VCaP (cell line): ENCODE measurements at regions not wholly inside any gene's neighbourhood (a gene's known extent, or its start where the extent isn't known, plus 50 kb on each side); places are given as distances from the start of the nearest gene placed in this dataset.
A peak's percentile ranks its signal among the peaks of the same experiment; 100 is the strongest.

ENCODE experiments used
- H3K27ac ChIP-seq: fragments of 450-650 bp; 2 replicates; pipeline ENCODE4 v1.5.1; 2017
- CTCF ChIP-seq: fragments of 450-650 bp; conservative IDR thresholded peaks from 2 replicates; pipeline ENCODE4 v1.5.1; 2017; ENCODE audit warnings: mild to moderate bottlenecking, moderate library complexity

DNA sequence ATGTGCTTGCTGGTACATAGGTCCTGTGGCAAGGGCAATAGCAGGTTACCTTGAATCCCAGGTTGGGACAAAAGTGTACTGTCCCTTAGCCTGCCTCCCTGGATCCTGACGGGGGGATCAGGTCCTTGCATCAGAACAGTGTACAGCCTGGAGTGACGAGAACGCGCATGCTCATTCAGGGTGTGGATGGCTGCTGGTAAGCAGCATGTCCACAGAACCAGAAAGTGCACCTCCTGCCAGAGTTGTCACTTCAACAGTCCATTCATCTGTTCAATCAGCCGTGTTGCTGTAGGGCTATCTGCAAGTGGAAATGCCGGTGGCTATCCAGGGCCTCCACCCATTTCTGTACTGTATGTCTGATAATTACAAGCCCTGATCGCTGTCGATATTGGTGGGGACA lies 236.3 kb upstream of the SOX4 start:
- H3K27ac ChIP-seq = no peak overlapping the region
- TF ChIP-seq CTCF = no peak

- no peak for TF ChIP-seq CTCF
- no peak overlapping the region; the same call in 1 of the 2 replicates for H3K27ac ChIP-seq
These were observed 233.6 kb upstream of the SOX4 start for GRCh38 chr6:21359926-21360325.

DNA sequence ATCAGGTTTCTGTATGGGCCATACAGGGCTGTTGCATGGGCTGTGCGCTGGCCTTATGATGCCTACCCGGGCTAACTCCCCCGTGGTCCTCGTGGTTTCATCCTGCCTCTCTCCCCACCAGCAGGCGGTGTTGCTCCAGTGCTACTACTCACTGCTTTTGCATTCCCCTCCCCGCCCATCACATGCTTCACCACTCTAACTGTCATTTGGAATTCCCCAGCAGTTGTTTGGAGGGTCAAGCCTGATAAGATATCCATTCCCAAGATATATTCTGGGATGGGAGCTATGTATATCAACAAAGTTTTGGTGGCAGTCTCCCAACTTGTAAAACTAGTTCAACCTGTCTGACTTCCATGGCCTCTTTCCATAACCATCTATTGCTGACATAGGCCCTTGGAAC lies 233.2 kb upstream of the SOX4 start:
- no peak for TF ChIP-seq CTCF

DNA sequence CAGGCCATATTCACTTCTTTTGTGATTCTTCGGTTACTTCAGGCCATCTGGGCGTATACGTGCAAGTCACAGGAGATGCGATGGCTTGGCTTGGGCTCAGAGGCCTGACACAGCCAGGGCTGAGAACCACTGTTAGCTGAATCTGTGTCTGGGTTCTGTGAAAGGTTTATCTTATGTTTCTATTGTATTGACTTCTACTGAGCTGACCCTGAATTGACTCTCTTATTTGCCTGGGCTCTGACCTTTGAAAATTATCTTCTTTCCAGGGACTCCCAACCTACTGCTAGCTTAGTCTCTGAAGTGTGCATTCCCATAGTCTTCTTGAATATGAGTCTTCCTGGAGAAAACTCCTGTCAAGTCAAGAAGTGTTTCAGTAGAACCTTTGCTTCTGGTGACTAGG lies 226.4 kb upstream of the SOX4 start:
- no peak for TF ChIP-seq CTCF
- peak overlapping the region; percentile 51 for H3K27ac ChIP-seq

More for the DNA sequence above, 233.2 kb upstream of the SOX4 start:
- H3K27ac ChIP-seq = no peak overlapping the region

DNA sequence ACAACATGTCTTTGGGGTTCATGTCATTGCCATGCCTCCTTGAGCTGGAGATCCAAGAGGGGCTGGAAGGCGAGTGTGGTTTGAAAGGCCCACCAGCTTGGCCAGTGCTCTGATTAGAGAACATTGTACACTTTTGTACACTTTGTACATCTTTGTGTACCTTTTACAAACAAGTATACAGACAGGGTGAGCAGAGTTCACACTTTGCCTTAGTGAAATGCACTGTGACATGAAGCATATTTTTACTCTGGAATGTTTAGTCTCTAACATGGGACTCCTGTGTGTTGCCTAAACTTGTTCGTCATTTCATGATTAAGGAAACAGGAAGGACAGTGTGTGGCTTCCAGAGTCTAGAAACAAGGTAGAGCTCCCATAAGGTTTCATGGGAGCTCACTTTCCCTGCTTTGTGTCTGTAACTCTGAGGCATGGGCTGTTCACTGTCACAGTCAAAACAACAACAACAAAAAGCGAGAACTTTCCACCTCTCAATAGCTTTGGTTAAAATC lies 225.8 kb upstream of the SOX4 start:
- TF ChIP-seq CTCF = no peak
- H3K27ac ChIP-seq = peak overlapping the region; percentile 51

DNA sequence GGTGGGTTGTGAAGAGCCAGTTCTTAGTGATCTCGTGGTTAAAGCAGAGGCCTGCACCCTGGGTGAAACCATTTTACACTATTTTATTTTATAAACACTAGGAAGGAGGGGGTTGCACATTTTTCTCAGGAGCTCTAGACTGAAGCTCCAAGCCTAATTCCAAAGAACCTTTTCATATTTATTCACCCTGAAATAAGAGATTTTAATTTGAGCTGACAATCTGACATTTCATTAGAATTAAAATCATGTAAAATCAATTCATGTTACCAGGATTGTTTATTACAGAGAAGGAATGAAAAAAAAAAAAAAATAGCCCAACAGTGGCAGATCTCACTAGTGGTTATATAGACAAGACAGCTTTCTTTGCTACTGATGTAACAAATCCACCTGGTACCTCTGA lies 222.5 kb upstream of the SOX4 start:
- no peak for TF ChIP-seq CTCF
- H3K27ac ChIP-seq = no peak overlapping the region

- TF ChIP-seq CTCF = no peak
These were observed 221.8 kb upstream of the SOX4 start for GRCh38 chr6:21371676-21372171.

More at GRCh38 chr6:21371676-21372171, 221.8 kb upstream of the SOX4 start:
- H3K27ac ChIP-seq = no peak overlapping the region
